ENCODE measurements at regions not wholly inside any gene's neighbourhood (a gene's known extent, or its start where the extent isn't known, plus 50 kb on each side); places are given as distances from the start of the nearest gene placed in this dataset.

DNA sequence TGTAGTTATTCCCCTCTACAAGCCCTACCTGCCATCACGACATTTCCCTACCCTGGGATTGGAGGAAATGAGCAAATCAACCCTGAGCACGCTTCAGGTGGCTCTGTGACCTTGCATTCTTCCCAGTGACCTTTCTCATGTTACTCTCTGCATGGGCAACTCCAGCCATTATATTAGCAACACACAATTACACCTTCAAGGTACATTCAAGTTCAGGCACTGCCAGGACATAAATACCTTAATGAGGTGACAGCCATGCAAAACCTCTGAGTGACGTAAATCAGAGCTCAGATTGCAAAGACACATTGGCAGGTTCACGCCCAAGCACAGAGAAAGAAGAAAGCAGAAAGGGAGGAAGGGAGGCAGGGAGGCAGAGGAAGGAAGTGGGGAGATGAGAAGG is 68.7 kb upstream of the ALK start (continued):
- no peak for TF ChIP-seq EZH2phosphoT487 (IDR thresholded peaks at IDR 0.05; ENCODE audit: unreplicated experiment)
- no peak for TF ChIP-seq CREB1 (CRISPR knock-in tag; IDR thresholded peaks at IDR 0.05; ENCODE audit: low read depth)

DNA sequence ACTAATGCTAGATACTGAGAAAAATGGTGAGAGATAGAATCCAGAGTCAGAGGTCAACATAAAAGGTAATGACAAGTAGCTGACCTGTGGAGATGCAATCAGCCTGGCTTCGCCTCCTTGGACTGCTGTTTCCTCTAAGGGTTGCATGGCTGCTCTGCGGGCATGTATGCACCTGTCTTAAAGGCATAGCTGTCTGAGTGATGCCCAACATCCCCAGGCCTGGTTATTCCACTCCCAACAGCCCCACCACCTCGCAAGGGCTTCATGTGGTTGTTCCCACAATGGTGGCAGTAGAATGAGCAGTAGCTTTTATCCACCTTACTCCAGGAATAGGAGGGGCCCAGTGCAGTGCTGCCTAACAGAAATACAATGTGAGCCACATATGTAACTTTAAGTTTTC is 69.7 kb upstream of the ALK start:
- Histone ChIP-seq H3K27me3 (ENCODE audit: insufficient read depth) (no peaks in the 10 kb centered on the region), H4K20me1 (replicated peaks; ENCODE audit: insufficient read depth) (no peaks in the 10 kb centered on the region), H3K9me2 (ENCODE audit: insufficient read depth) (no peaks in the 10 kb centered on the region), H2AFZ (no peak overlapping the region), H3K27ac (ENCODE audit: low read depth) (no peak overlapping the region), H3K79me2 (replicated peaks; ENCODE audit: insufficient read depth) (no peaks in the 10 kb centered on the region), H3K36me3 (ENCODE audit: insufficient read depth) (no peaks in the 10 kb centered on the region), H3K4me3 (no peak overlapping the region), H3F3A (replicated peaks; ENCODE audit: low read depth) (no peaks in the 10 kb centered on the region), H3K4me2 (no peak overlapping the region), H3K4me1 (ENCODE audit: insufficient read depth) (0 out of 2 replicates have a peak, but pooled peaks cover 8% of the 10 kb centered on the region)
- TF ChIP-seq, protein P1, sequence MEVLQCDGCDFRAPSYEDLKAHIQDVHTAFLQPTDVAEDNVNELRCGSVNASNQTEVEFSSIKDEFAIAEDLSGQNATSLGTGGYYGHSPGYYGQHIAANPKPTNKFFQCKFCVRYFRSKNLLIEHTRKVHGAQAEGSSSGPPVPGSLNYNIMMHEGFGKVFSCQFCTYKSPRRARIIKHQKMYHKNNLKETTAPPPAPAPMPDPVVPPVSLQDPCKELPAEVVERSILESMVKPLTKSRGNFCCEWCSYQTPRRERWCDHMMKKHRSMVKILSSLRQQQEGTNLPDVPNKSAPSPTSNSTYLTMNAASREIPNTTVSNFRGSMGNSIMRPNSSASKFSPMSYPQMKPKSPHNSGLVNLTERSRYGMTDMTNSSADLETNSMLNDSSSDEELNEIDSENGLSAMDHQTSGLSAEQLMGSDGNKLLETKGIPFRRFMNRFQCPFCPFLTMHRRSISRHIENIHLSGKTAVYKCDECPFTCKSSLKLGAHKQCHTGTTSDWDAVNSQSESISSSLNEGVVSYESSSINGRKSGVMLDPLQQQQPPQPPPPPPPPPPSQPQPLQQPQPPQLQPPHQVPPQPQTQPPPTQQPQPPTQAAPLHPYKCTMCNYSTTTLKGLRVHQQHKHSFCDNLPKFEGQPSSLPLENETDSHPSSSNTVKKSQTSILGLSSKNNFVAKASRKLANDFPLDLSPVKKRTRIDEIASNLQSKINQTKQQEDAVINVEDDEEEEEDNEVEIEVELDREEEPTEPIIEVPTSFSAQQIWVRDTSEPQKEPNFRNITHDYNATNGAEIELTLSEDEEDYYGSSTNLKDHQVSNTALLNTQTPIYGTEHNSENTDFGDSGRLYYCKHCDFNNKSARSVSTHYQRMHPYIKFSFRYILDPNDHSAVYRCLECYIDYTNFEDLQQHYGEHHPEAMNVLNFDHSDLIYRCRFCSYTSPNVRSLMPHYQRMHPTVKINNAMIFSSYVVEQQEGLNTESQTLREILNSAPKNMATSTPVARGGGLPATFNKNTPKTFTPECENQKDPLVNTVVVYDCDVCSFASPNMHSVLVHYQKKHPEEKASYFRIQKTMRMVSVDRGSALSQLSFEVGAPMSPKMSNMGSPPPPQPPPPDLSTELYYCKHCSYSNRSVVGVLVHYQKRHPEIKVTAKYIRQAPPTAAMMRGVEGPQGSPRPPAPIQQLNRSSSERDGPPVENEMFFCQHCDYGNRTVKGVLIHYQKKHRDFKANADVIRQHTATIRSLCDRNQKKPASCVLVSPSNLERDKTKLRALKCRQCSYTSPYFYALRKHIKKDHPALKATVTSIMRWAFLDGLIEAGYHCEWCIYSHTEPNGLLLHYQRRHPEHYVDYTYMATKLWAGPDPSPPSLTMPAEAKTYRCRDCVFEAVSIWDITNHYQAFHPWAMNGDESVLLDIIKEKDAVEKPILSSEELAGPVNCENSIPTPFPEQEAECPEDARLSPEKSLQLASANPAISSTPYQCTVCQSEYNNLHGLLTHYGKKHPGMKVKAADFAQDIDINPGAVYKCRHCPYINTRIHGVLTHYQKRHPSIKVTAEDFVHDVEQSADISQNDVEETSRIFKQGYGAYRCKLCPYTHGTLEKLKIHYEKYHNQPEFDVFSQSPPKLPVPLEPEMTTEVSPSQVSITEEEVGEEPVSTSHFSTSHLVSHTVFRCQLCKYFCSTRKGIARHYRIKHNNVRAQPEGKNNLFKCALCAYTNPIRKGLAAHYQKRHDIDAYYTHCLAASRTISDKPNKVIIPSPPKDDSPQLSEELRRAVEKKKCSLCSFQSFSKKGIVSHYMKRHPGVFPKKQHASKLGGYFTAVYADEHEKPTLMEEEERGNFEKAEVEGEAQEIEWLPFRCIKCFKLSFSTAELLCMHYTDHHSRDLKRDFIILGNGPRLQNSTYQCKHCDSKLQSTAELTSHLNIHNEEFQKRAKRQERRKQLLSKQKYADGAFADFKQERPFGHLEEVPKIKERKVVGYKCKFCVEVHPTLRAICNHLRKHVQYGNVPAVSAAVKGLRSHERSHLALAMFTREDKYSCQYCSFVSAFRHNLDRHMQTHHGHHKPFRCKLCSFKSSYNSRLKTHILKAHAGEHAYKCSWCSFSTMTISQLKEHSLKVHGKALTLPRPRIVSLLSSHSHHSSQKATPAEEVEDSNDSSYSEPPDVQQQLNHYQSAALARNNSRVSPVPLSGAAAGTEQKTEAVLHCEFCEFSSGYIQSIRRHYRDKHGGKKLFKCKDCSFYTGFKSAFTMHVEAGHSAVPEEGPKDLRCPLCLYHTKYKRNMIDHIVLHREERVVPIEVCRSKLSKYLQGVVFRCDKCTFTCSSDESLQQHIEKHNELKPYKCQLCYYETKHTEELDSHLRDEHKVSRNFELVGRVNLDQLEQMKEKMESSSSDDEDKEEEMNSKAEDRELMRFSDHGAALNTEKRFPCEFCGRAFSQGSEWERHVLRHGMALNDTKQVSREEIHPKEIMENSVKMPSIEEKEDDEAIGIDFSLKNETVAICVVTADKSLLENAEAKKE (CRISPR knock-in tag; IDR thresholded peaks at IDR 0.05) = no peak
- TF ChIP-seq POLR2AphosphoS5 (IDR thresholded peaks at IDR 0.05; ENCODE audit: low read depth) = no peak
- no peak for TF ChIP-seq EZH2 (IDR thresholded peaks at IDR 0.05; ENCODE audit: low read depth, unreplicated experiment)
- no peak for TF ChIP-seq EZH2phosphoT487 (IDR thresholded peaks at IDR 0.05; ENCODE audit: unreplicated experiment)
- no peak for TF ChIP-seq CREB1 (CRISPR knock-in tag; IDR thresholded peaks at IDR 0.05; ENCODE audit: low read depth)
- no peak for TF ChIP-seq ZNF114 (CRISPR knock-in tag; IDR thresholded peaks at IDR 0.05)
- TF ChIP-seq JUNB (IDR thresholded peaks at IDR 0.05; ENCODE audit: unreplicated experiment) = no peak
- no peak for TF ChIP-seq STAT1 (IDR thresholded peaks at IDR 0.05; ENCODE audit: unreplicated experiment)
- no peak for DNase-seq (ENCODE audit: low spot score)
- H3K27ac Mint-ChIP-seq = no peak overlapping the region
- peaks cover 2% of the 10 kb centered on the region for H3K27me3 Mint-ChIP-seq (ENCODE audit: insufficient read depth, low read depth, poor library complexity)
- H3K9me3 Mint-ChIP-seq = no peaks in the 10 kb centered on the region
- no peak overlapping the region for H3K4me3 Mint-ChIP-seq
- H3K36me3 Mint-ChIP-seq (ENCODE audit: low read depth) = no peaks in the 10 kb centered on the region
- H3K4me1 Mint-ChIP-seq = peaks cover 7% of the 10 kb centered on the region; the same call in 2 of the 3 replicates
- no peak for ATAC-seq

Data from GM23338 (cell line).